ENCODE measurements at regions not wholly inside any gene's neighbourhood (a gene's known extent, or its start where the extent isn't known, plus 50 kb on each side); places are given as distances from the start of the nearest gene placed in this dataset.
A peak's percentile ranks its signal among the peaks of the same experiment; 100 is the strongest.
"Not testable (repeated sequence)": the region's sequence is repeated elsewhere in the genome, so short reads cannot be mapped to it uniquely, and the experiment has no call there.

- POLR2A ChIA-PET: no interaction called here
- Histone ChIP-seq H3K36me3 (ENCODE audit: control insufficient read depth in 2 of 2, insufficient read depth in 1 of 2, low read length in 2 of 2) (no peaks in the 10 kb centered on the region), H3K27ac (ENCODE audit: extremely low read depth, low read depth, low read length) (no peak overlapping the region), H3K4me1 (ENCODE audit: control insufficient read depth, insufficient read depth, low read length) (no peaks in the 10 kb centered on the region), H3K4me3 (ENCODE audit: low read depth, low read length) (no peak overlapping the region), H3K9me3 (ENCODE audit: control insufficient read depth, insufficient read depth, low read depth, low read length) (peaks cover 5% of the 10 kb centered on the region; the same call in 1 of the 2 replicates)
- CTCF ChIA-PET: interaction anchor here (0.7 to 0.9 kb wide), 2 partner anchors 180 to 637 kb away, joined by 3 to 5 read pairs; no protein-coding TSS in a partner anchor
- peak; percentile 94; the same call in 1 of the 2 replicates for TF ChIP-seq TRIM28 (IDR thresholded peaks at IDR 0.05; ENCODE audit: borderline replicate concordance, low read length)
- TF ChIP-seq ZNF596 (tag by site-specific recombination; IDR thresholded peaks at IDR 0.05): no peak
Measured at GRCh38 chr5:123936548-123936947, 424.6 kb downstream of the CSNK1G3 start.

GRCh38 chr5:123933812-123934211, 421.8 kb downstream of the CSNK1G3 start:
- CTCF ChIA-PET; POLR2A ChIA-PET; H3K27ac ChIP-seq (ENCODE audit: extremely low read depth, low read depth, low read length); H3K4me1 ChIP-seq (ENCODE audit: control insufficient read depth, insufficient read depth, low read length); H3K4me3 ChIP-seq (ENCODE audit: low read depth, low read length); H3K9me3 ChIP-seq (ENCODE audit: control insufficient read depth, insufficient read depth, low read depth, low read length); H3K36me3 ChIP-seq (ENCODE audit: control insufficient read depth in 2 of 2, insufficient read depth in 1 of 2, low read length in 2 of 2): not testable (repeated sequence)
- TF ChIP-seq GLIS1 (tag by site-specific recombination; IDR thresholded peaks at IDR 0.05) (peak; percentile 82), ZIC2 (tag by site-specific recombination; IDR thresholded peaks at IDR 0.05) (0 out of 2 replicates have a peak, but pooled peaks have one; percentile 57), YY1 (tag by site-specific recombination; IDR thresholded peaks at IDR 0.05) (0 out of 2 replicates have a peak, but pooled peaks have one; percentile 21)

GRCh38 chr5:123929055-123929474, 417.1 kb downstream of the CSNK1G3 start:
- H3K9me3 ChIP-seq (ENCODE audit: control insufficient read depth, insufficient read depth, low read depth, low read length): no peaks in the 10 kb centered on the region
- H3K4me3 ChIP-seq (ENCODE audit: low read depth, low read length): no peak overlapping the region
- TF ChIP-seq ZNF223 (tag by site-specific recombination; IDR thresholded peaks at IDR 0.05): no peak
- no peak for TF ChIP-seq SCRT1 (tag by site-specific recombination; IDR thresholded peaks at IDR 0.05; ENCODE audit: borderline replicate concordance)
- no peak for TF ChIP-seq ZNF558 (tag by site-specific recombination; IDR thresholded peaks at IDR 0.05)
- TF ChIP-seq SETDB1 (IDR thresholded peaks at IDR 0.05; ENCODE audit: insufficient read length, low read length): no peak
- TF ChIP-seq ZNF76 (tag by site-specific recombination; IDR thresholded peaks at IDR 0.05; ENCODE audit: borderline replicate concordance, low read depth): no peak
- TF ChIP-seq ZNF623 (tag by site-specific recombination; IDR thresholded peaks at IDR 0.05): no peak
- TF ChIP-seq ZNF664 (tag by site-specific recombination; IDR thresholded peaks at IDR 0.05): no peak
- no peak overlapping the region for H3K27ac ChIP-seq (ENCODE audit: extremely low read depth, low read depth, low read length)
- H3K4me1 ChIP-seq (ENCODE audit: control insufficient read depth, insufficient read depth, low read length): no peaks in the 10 kb centered on the region
- CTCF ChIA-PET: no interaction called here
- POLR2A ChIA-PET: no interaction called here
- H3K36me3 ChIP-seq (ENCODE audit: control insufficient read depth in 2 of 2, insufficient read depth in 1 of 2, low read length in 2 of 2): no peaks in the 10 kb centered on the region

- Histone ChIP-seq H3K4me1 (ENCODE audit: control insufficient read depth, insufficient read depth, low read length) (no peaks in the 10 kb centered on the region), H3K36me3 (ENCODE audit: control insufficient read depth in 2 of 2, insufficient read depth in 1 of 2, low read length in 2 of 2) (no peaks in the 10 kb centered on the region), H3K9me3 (ENCODE audit: control insufficient read depth, insufficient read depth, low read depth, low read length) (no peaks in the 10 kb centered on the region), H3K4me3 (ENCODE audit: low read depth, low read length) (no peak overlapping the region), H3K27ac (ENCODE audit: extremely low read depth, low read depth, low read length) (no peak overlapping the region)
- POLR2A ChIA-PET: no interaction called here
- TF ChIP-seq ZNF792 (tag by site-specific recombination; IDR thresholded peaks at IDR 0.05) (no peak), ZNF623 (tag by site-specific recombination; IDR thresholded peaks at IDR 0.05) (no peak), ZNF335 (tag by site-specific recombination; conservative IDR thresholded peaks at IDR 0.05) (no peak), ZNF433 (tag by site-specific recombination; IDR thresholded peaks at IDR 0.05; ENCODE audit: low read depth) (no peak), ZSCAN5A (tag by site-specific recombination; IDR thresholded peaks at IDR 0.05) (no peak)
- CTCF ChIA-PET: no interaction called here
Measured at GRCh38 chr5:123928401-123928800, 416.4 kb downstream of the CSNK1G3 start.

Data from HEK293 (cell line).